SK-N-SH (cell line): ENCODE measurements at regions not wholly inside any gene's neighbourhood (a gene's known extent, or its start where the extent isn't known, plus 50 kb on each side); places are given as distances from the start of the nearest gene placed in this dataset.

Experiments used
- CTCF ChIA-PET: fragments of 300-600, 350-600 bp; formaldehyde crosslinking; extraction: SDS; loops from one replicate; lab custom pipeline; 2021; lab: Yijun Ruan, JAX
- POLR2A ChIA-PET: fragments of 350-600 bp; sonication (Branson Sonifier 250); formaldehyde crosslinking; extraction: SDS; loops from one replicate; lab custom pipeline; 2020; ENCODE audit warnings: antibody characterized with exemption, inconsistent platforms; lab: Yijun Ruan, JAX
- DNase-seq: peaks from one replicate; pipeline ENCODE4 v3.0.0; 2012
- H2AFZ ChIP-seq: fragments of 200-600 bp; sonication (generic); 2 replicates; pipeline ENCODE4 v1.8.1; 2016; ENCODE audit warnings: antibody characterized with exemption, mild to moderate bottlenecking, low read depth
- H3F3A ChIP-seq: fragments of 200-600 bp; sonication (generic); replicated peaks from 2 replicates; pipeline ENCODE3; 2016; ENCODE audit warnings: antibody characterized with exemption, mild to moderate bottlenecking; ENCODE audit not compliant: insufficient read depth
- H3K27ac ChIP-seq, 2 experiments: fragments of 200-500 bp in 1 of 2; fragments of 200-600 bp in 1 of 2; sonication (Bioruptor generic) in 1 of 2; sonication (generic), shearing (Covaris generic) in 1 of 2; 2 replicates each; pipeline versions ENCODE4 v1.5.1 to v1.6.1; 2014 to 2016; ENCODE audit warnings: low read depth in 2 of 2, inconsistent platforms in 1 of 2, low read length in 1 of 2, mild to moderate bottlenecking in 1 of 2, mixed read lengths in 1 of 2
- H3K27me3 ChIP-seq: fragments of 200-600 bp; sonication (generic), shearing (Covaris generic); 2 replicates; pipeline ENCODE4 v1.6.1; 2016; ENCODE audit warnings: mixed run types; ENCODE audit not compliant: insufficient read depth
- H3K36me3 ChIP-seq, 2 experiments: fragments of 200-500 bp in 1 of 2; fragments of 200-600 bp in 1 of 2; sonication (Bioruptor generic) in 1 of 2; sonication (generic) in 1 of 2; replicated peaks in 1 of 2; 2 replicates each; pipeline versions ENCODE3 to v1.5.1; 2014 to 2016; ENCODE audit warnings: low read length in 1 of 2, mild to moderate bottlenecking in 1 of 2; ENCODE audit not compliant: insufficient read depth in 2 of 2, control insufficient read depth in 1 of 2
- H3K4me1 ChIP-seq, 2 experiments: fragments of 200-500 bp in 1 of 2; fragments of 200-600 bp in 1 of 2; sonication (Bioruptor generic) in 1 of 2; sonication (generic), shearing (Covaris generic) in 1 of 2; 2 replicates each; pipeline versions ENCODE4 v1.5.1 to v1.6.1; 2014 to 2016; ENCODE audit warnings: low read depth in 1 of 2, low read length in 1 of 2, mixed run types in 1 of 2; ENCODE audit not compliant: insufficient read depth in 2 of 2, control insufficient read depth in 1 of 2
- H3K4me2 ChIP-seq: fragments of 200-600 bp; sonication (generic), shearing (Covaris generic); 2 replicates; pipeline ENCODE4 v1.6.1; 2017; ENCODE audit warnings: mixed run types
- H3K4me3 ChIP-seq, 2 experiments: fragments of 200-500 bp in 1 of 2; fragments of 200-600 bp in 1 of 2; sonication (Bioruptor generic) in 1 of 2; sonication (generic), shearing (Covaris generic) in 1 of 2; 2 replicates each; pipeline versions ENCODE4 v1.5.1 to v1.8.1; 2014 to 2016; ENCODE audit warnings: low read depth in 2 of 2, inconsistent platforms in 1 of 2, low read length in 1 of 2, mild to moderate bottlenecking in 1 of 2, mixed read lengths in 1 of 2, moderate library complexity in 1 of 2
- H3K79me2 ChIP-seq: fragments of 200-600 bp; sonication (generic); 2 replicates; pipeline ENCODE4 v1.8.1; 2017; ENCODE audit warnings: mild to moderate bottlenecking; ENCODE audit not compliant: insufficient read depth
- H3K9ac ChIP-seq: fragments of 200-600 bp; sonication (generic); 2 replicates; pipeline ENCODE4 v1.6.1; 2017; ENCODE audit warnings: mixed run types
- H3K9me2 ChIP-seq: fragments of 200-600 bp; sonication (generic); 2 replicates; pipeline ENCODE4 v1.6.1; 2017; ENCODE audit warnings: mixed run types
- H3K9me3 ChIP-seq: fragments of 200-600 bp; sonication (generic); 2 replicates; pipeline ENCODE4 v1.6.1; 2017; ENCODE audit warnings: mixed run types, mild to moderate bottlenecking, moderate library complexity
- H4K20me1 ChIP-seq: fragments of 200-600 bp; sonication (generic); 2 replicates; pipeline ENCODE4 v1.6.1; 2017; ENCODE audit warnings: mild to moderate bottlenecking, mixed run types; ENCODE audit not compliant: insufficient read depth
- CHD2 ChIP-seq: fragments of 150-350 bp; IDR thresholded peaks from 2 replicates; pipeline ENCODE4 v1.6.1; 2018; ENCODE audit warnings: low read length; ENCODE audit not compliant: partially characterized antibody
- EP300 ChIP-seq, 2 experiments: IDR thresholded peaks; 2 replicates each; pipeline versions ENCODE4 v1.4.0 to v1.6.1; 2012; ENCODE audit warnings: borderline replicate concordance in 1 of 2, low read depth in 1 of 2, low read length in 1 of 2
- FOSL2 ChIP-seq: IDR thresholded peaks from 2 replicates; pipeline ENCODE4 v1.4.0; 2012; ENCODE audit warnings: low read depth, mild to moderate bottlenecking, moderate library complexity, borderline replicate concordance
- FOXM1 ChIP-seq: IDR thresholded peaks from 2 replicates; pipeline ENCODE4 v1.4.0; 2012; ENCODE audit warnings: low read depth, mild to moderate bottlenecking
- JUND ChIP-seq: IDR thresholded peaks from 2 replicates; pipeline ENCODE4 v1.4.0; 2012
- NFIC ChIP-seq: IDR thresholded peaks from 2 replicates; pipeline ENCODE4 v1.4.0; 2012; ENCODE audit warnings: borderline replicate concordance
- POLR2AphosphoS5 ChIP-seq: IDR thresholded peaks from 2 replicates; pipeline ENCODE4 v1.6.1; 2012; ENCODE audit warnings: low read depth, low read length
- SIN3A ChIP-seq: IDR thresholded peaks from 2 replicates; pipeline ENCODE4 v1.6.1; 2012; ENCODE audit warnings: low read depth, mild to moderate bottlenecking, low read length, moderate library complexity, borderline replicate concordance
- TCF12 ChIP-seq: IDR thresholded peaks from 2 replicates; pipeline ENCODE4 v1.4.0; 2012
- TEAD4 ChIP-seq: IDR thresholded peaks from 2 replicates; pipeline ENCODE4 v1.4.0; 2012; ENCODE audit warnings: mild to moderate bottlenecking, borderline replicate concordance; ENCODE audit not compliant: insufficient read depth
- WGBS: methylation state at CpG from one replicate; pipeline ENCODE4 v1.1.6; 2017; ENCODE audit warnings: low lambda C conversion rate; 5-methylcytosine and 5-hydroxymethylcytosine counted together
- TF ChIP-seq, protein P1 (sequence below): IDR thresholded peaks from 2 replicates; pipeline ENCODE4; 2012
- TF ChIP-seq, protein P2 (sequence below): fragments of 150-350 bp; IDR thresholded peaks from 2 replicates; pipeline ENCODE4 v1.6.1; 2017; ENCODE audit warnings: antibody characterized with exemption, low read length, low read depth, borderline replicate concordance
- TF ChIP-seq, protein P3 (sequence below): IDR thresholded peaks from 2 replicates; pipeline ENCODE4 v1.6.1; 2012; ENCODE audit warnings: mild to moderate bottlenecking, low read depth, low read length, moderate library complexity
- TF ChIP-seq, protein P4 (sequence below): IDR thresholded peaks from 2 replicates; pipeline ENCODE4 v1.4.0; 2012; ENCODE audit warnings: low read depth

DNA sequence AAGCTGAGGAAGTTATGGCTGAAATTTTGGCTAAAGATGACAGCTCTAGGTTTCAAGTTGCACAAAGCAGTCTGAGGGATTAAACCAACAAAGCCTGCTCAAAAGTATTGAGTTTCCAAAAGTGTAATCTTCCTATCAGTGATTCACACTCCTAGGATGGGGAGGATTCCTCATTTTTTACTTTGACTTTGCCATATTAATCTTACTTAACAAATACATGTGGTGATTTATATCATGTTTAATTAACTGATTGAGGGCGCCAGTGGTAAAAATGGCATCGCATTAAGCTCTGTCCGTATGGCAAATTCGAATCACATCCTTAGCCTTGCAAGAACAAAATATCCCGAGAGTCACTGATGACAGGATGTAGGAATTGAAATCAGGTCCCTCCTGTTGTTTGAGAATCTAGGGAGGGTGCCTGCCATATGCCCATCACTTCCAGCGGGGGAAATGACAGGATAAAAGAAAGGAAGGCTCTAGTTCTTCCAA, 78.1 kb upstream of the ETAA1 start:
- no peak for DNase-seq

More for the DNA sequence above, 78.1 kb upstream of the ETAA1 start:
- TF ChIP-seq CHD2, result no peak
- peak; percentile 42; the same call in 1 of the 2 replicates for TF ChIP-seq FOSL2
- TF ChIP-seq, protein P1, sequence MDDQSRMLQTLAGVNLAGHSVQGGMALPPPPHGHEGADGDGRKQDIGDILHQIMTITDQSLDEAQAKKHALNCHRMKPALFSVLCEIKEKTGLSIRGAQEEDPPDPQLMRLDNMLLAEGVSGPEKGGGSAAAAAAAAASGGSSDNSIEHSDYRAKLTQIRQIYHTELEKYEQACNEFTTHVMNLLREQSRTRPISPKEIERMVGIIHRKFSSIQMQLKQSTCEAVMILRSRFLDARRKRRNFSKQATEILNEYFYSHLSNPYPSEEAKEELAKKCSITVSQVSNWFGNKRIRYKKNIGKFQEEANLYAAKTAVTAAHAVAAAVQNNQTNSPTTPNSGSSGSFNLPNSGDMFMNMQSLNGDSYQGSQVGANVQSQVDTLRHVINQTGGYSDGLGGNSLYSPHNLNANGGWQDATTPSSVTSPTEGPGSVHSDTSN, result peak; percentile 90
- TF ChIP-seq, protein P2, sequence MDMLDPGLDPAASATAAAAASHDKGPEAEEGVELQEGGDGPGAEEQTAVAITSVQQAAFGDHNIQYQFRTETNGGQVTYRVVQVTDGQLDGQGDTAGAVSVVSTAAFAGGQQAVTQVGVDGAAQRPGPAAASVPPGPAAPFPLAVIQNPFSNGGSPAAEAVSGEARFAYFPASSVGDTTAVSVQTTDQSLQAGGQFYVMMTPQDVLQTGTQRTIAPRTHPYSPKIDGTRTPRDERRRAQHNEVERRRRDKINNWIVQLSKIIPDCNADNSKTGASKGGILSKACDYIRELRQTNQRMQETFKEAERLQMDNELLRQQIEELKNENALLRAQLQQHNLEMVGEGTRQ, result no peak
- TF ChIP-seq, protein P3, sequence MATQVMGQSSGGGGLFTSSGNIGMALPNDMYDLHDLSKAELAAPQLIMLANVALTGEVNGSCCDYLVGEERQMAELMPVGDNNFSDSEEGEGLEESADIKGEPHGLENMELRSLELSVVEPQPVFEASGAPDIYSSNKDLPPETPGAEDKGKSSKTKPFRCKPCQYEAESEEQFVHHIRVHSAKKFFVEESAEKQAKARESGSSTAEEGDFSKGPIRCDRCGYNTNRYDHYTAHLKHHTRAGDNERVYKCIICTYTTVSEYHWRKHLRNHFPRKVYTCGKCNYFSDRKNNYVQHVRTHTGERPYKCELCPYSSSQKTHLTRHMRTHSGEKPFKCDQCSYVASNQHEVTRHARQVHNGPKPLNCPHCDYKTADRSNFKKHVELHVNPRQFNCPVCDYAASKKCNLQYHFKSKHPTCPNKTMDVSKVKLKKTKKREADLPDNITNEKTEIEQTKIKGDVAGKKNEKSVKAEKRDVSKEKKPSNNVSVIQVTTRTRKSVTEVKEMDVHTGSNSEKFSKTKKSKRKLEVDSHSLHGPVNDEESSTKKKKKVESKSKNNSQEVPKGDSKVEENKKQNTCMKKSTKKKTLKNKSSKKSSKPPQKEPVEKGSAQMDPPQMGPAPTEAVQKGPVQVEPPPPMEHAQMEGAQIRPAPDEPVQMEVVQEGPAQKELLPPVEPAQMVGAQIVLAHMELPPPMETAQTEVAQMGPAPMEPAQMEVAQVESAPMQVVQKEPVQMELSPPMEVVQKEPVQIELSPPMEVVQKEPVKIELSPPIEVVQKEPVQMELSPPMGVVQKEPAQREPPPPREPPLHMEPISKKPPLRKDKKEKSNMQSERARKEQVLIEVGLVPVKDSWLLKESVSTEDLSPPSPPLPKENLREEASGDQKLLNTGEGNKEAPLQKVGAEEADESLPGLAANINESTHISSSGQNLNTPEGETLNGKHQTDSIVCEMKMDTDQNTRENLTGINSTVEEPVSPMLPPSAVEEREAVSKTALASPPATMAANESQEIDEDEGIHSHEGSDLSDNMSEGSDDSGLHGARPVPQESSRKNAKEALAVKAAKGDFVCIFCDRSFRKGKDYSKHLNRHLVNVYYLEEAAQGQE, result no peak
- peak; percentile 72 for TF ChIP-seq JUND
- peak; percentile 46; the same call in 1 of the 2 replicates for TF ChIP-seq NFIC
- TF ChIP-seq TCF12, result peak; percentile 79
- TF ChIP-seq EP300 (IDR thresholded peaks at IDR 0.05; ENCODE audit: borderline replicate concordance in 1 of 2, low read depth in 1 of 2, low read length in 1 of 2), result peak in 1 of 2 experiments; percentile 85; a peak in 2 of 4 replicates
- no peak for TF ChIP-seq SIN3A
- TF ChIP-seq POLR2AphosphoS5, result 0 out of 2 replicates have a peak, but pooled peaks have one; percentile 28
- TF ChIP-seq TEAD4, result peak; percentile 45; the same call in 1 of the 2 replicates
- 0 out of 2 replicates have a peak, but pooled peaks have one; percentile 50 for TF ChIP-seq FOXM1
- TF ChIP-seq, protein P4, sequence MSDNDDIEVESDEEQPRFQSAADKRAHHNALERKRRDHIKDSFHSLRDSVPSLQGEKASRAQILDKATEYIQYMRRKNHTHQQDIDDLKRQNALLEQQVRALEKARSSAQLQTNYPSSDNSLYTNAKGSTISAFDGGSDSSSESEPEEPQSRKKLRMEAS, result 0 out of 2 replicates have a peak, but pooled peaks have one; percentile 11
- no peak overlapping the region for H3K4me3 ChIP-seq
- peaks cover 11% of the 10 kb centered on the region for H3F3A ChIP-seq
- ChIA-PET POLR2A (interaction anchor here (0.6 kb wide), 1 partner anchor 514 kb away, joined by 3 read pairs; no protein-coding TSS in a partner anchor), CTCF (interaction anchor here (1.2 to 1.9 kb wide), 4 partner anchors 103 to 890 kb away, joined by 3 to 7 read pairs (median 6); no protein-coding TSS in a partner anchor)
- H3K79me2 ChIP-seq, result no peaks in the 10 kb centered on the region
- H3K9ac ChIP-seq, result no peak overlapping the region; the same call in 1 of the 2 replicates
- H3K27ac ChIP-seq, result peak overlapping the region; percentile 58 to 60
- peak overlapping the region; percentile 73 for H2AFZ ChIP-seq
- WGBS, result 22% methylated on average over 6 of the region's 6 CpGs
- H3K36me3 ChIP-seq, result no peaks in the 10 kb centered on the region
- no peaks in the 10 kb centered on the region for H3K9me3 ChIP-seq
- H3K4me2 ChIP-seq, result peak overlapping the region; percentile 69
- no peaks in the 10 kb centered on the region for H4K20me1 ChIP-seq
- peaks cover 8% of the 10 kb centered on the region; the same call in 1 of the 2 replicates for H3K9me2 ChIP-seq
- no peaks in the 10 kb centered on the region for H3K27me3 ChIP-seq
- peaks cover 36 to 48% of the 10 kb centered on the region in 2 experiments for H3K4me1 ChIP-seq
